K562 (cell line): ENCODE measurements at regions not wholly inside any gene's neighbourhood (a gene's known extent, or its start where the extent isn't known, plus 50 kb on each side); places are given as distances from the start of the nearest gene placed in this dataset.

Experiments used
- ATAC-seq: fragments of 200-7000 bp; cut with Tn5 transposase; 3 replicates; pipeline ENCODE4 v1.9.1; 2020; ENCODE audit warnings: moderate library complexity
- BruUV-seq: library from RNA; stranded (reverse); fragments of 400-500 nt; replicated peaks from 2 replicates; lab custom pipeline; 2021; lab: Mats Ljungman, UMichigan
- CTCF ChIA-PET: fragments of 300-600 bp; formaldehyde crosslinking; extraction: SDS; loops from one replicate; lab custom pipeline; 2021; ENCODE audit warnings: low intra/inter-chr PET ratio; lab: Yijun Ruan, JAX
- POLR2A ChIA-PET: fragments of 300-600, 350-650 bp; sonication (Branson Sonifier 250); formaldehyde crosslinking; extraction: SDS; loops from one replicate; lab custom pipeline; 2021; ENCODE audit warnings: antibody characterized with exemption, inconsistent platforms; lab: Yijun Ruan, JAX
- DNase-seq, 4 experiments: peaks; one replicate each; pipeline versions ENCODE4 v3.0.0 to v3.0.0-alpha.2; 2011 to 2018; ENCODE audit warnings: low spot score in 3 of 4, mixed read lengths in 3 of 4; ENCODE audit errors: extremely low read depth in 1 of 4
- FAIRE-seq: peaks from 2 replicates; lab custom pipeline; 2011; peaks lifted over from hg19 to GRCh38; lab: Jason Lieb, UNC
- H2AFZ ChIP-seq: 2 replicates; pipeline ENCODE4 v1.6.0; 2011; ENCODE audit warnings: low read depth, low read length, control low read depth, inconsistent platforms
- H3K27ac ChIP-seq: fragments of 200-600 bp; 3 replicates; pipeline ENCODE4 v1.8.0; 2011; ENCODE audit warnings: low read depth, mild to moderate bottlenecking, control low read depth, inconsistent platforms, low read length, moderate library complexity, mixed read lengths; ENCODE audit errors: extremely low read depth
- H3K27me3 ChIP-seq, 2 experiments: fragments of 300-600 bp in 1 of 2; 2 replicates in 1 of 2; 3 replicates in 1 of 2; pipeline versions ENCODE4 v1.6.0 to v1.8.0; 2011; ENCODE audit warnings: inconsistent platforms in 2 of 2, low read length in 2 of 2, mild to moderate bottlenecking in 1 of 2, mixed read lengths in 1 of 2, moderate library complexity in 1 of 2; ENCODE audit not compliant: control insufficient read depth in 2 of 2, insufficient read depth in 2 of 2
- H3K36me3 ChIP-seq: fragments of 300-600 bp; 3 replicates; pipeline ENCODE4 v1.8.0; 2011; ENCODE audit warnings: mild to moderate bottlenecking, low read length, inconsistent platforms; ENCODE audit not compliant: control insufficient read depth, insufficient read depth
- H3K4me1 ChIP-seq, 2 experiments: fragments of 200-600 bp in 1 of 2; replicated peaks in 1 of 2; 2 replicates in 1 of 2; 3 replicates in 1 of 2; pipeline versions ENCODE4 v1.5.1 to v1.8.0; 2011; ENCODE audit warnings: inconsistent platforms in 2 of 2, low read length in 2 of 2, mild to moderate bottlenecking in 1 of 2, mixed read lengths in 1 of 2, moderate library complexity in 1 of 2; ENCODE audit not compliant: control insufficient read depth in 2 of 2, insufficient read depth in 2 of 2
- H3K4me2 ChIP-seq: 2 replicates; pipeline ENCODE4 v1.6.1; 2011; ENCODE audit warnings: low read length, control low read depth, inconsistent platforms, mixed read lengths; ENCODE audit not compliant: insufficient read depth
- H3K4me3 ChIP-seq: fragments of 200-600 bp; sonication (generic), shearing (Covaris generic); 2 replicates; pipeline ENCODE4 v1.5.1; 2016; ENCODE audit warnings: control low read depth, inconsistent platforms
- H3K79me2 ChIP-seq: fragments of 200-600 bp; 3 replicates; pipeline ENCODE4 v1.8.0; 2011; ENCODE audit warnings: low read length, inconsistent platforms; ENCODE audit not compliant: control insufficient read depth, insufficient read depth
- H3K9ac ChIP-seq, 2 experiments: 2 replicates each; pipeline versions ENCODE4 v1.6.0 to v1.6.1; 2011; ENCODE audit warnings: low read depth in 2 of 2, low read length in 2 of 2, control low read depth in 1 of 2, inconsistent platforms in 1 of 2, mild to moderate bottlenecking in 1 of 2, mixed read lengths in 1 of 2; ENCODE audit not compliant: insufficient read depth in 1 of 2
- H3K9me1 ChIP-seq: one replicate; pipeline ENCODE4 v1.6.0; 2011; ENCODE audit warnings: inconsistent platforms, mild to moderate bottlenecking, low read length, moderate library complexity; ENCODE audit not compliant: control insufficient read depth, insufficient read depth
- H3K9me3 ChIP-seq: replicated peaks from 2 replicates; pipeline ENCODE4 v1.5.1; 2011; ENCODE audit warnings: low read depth, low read length, inconsistent platforms; ENCODE audit not compliant: control insufficient read depth, insufficient read depth
- H4K20me1 ChIP-seq: replicated peaks from 2 replicates; pipeline ENCODE4 v1.6.1; 2011; ENCODE audit warnings: low read length, inconsistent platforms, mixed read lengths; ENCODE audit not compliant: control insufficient read depth, insufficient read depth
- ATF7 ChIP-seq: fragments of 450-650 bp; IDR thresholded peaks from 2 replicates; pipeline ENCODE4 v1.7.1; 2014; ENCODE audit warnings: mild to moderate bottlenecking, moderate library complexity
- CBX2 ChIP-seq: fragments of 200-600 bp; sonication (generic); IDR thresholded peaks from one replicate; pipeline ENCODE4 v1.6.1; 2012; ENCODE audit warnings: mild to moderate bottlenecking, low read length, inconsistent platforms; ENCODE audit not compliant: insufficient read depth, poor library complexity, severe bottlenecking
- CBX5 ChIP-seq: IDR thresholded peaks from 2 replicates; pipeline ENCODE4 v1.6.1; 2014; ENCODE audit warnings: low read depth, borderline replicate concordance
- CREB3 ChIP-seq: fragments of 450-650 bp; conservative IDR thresholded peaks from 2 replicates; pipeline ENCODE4 v1.6.1; 2016; ENCODE audit warnings: missing genetic modification characterization, low read depth, mild to moderate bottlenecking, missing compliant biosample characterization, moderate library complexity
- DEAF1 ChIP-seq: fragments of 450-650 bp; formaldehyde crosslinking; IDR thresholded peaks from 2 replicates; pipeline ENCODE4 v1.4.0; 2020; ENCODE audit warnings: mild to moderate bottlenecking, moderate library complexity
- HMGXB4 ChIP-seq: sonication (generic); formaldehyde crosslinking; IDR thresholded peaks from 2 replicates; pipeline ENCODE4 v1.8.1; 2023; ENCODE audit warnings: mild to moderate bottlenecking, missing genetic modification reagents
- HOMEZ ChIP-seq: fragments of 250-450 bp; sonication (Bioruptor Pico); IDR thresholded peaks from 2 replicates; pipeline ENCODE4 v1.4.0; 2020; ENCODE audit warnings: mild to moderate bottlenecking, moderate library complexity
- NCOR1 ChIP-seq: fragments of 450-650 bp; IDR thresholded peaks from 2 replicates; pipeline ENCODE4 v1.6.1; 2016; ENCODE audit warnings: mild to moderate bottlenecking, moderate library complexity
- NFIC ChIP-seq: fragments of 450-650 bp; IDR thresholded peaks from 2 replicates; pipeline ENCODE4 v1.6.1; 2017; ENCODE audit warnings: mild to moderate bottlenecking, inconsistent platforms
- SOX6 ChIP-seq: fragments of 450-650 bp; IDR thresholded peaks from 2 replicates; pipeline ENCODE4 v1.6.1; 2014; ENCODE audit warnings: mild to moderate bottlenecking
- ZBTB12 ChIP-seq: fragments of 250-450 bp; sonication (Bioruptor Pico); IDR thresholded peaks from 2 replicates; pipeline ENCODE4 v1.4.0; 2020
- ZKSCAN3 ChIP-seq: fragments of 250-450 bp; sonication (Bioruptor Pico); IDR thresholded peaks from 2 replicates; pipeline ENCODE4 v1.4.0; 2020
- ZNF584 ChIP-seq: fragments of 200-800 bp; sonication (Bioruptor generic); IDR thresholded peaks from 2 replicates; pipeline ENCODE4 v1.6.1; 2016; ENCODE audit warnings: low read depth, mild to moderate bottlenecking, missing genetic modification characterization, missing compliant biosample characterization
- ZSCAN29 ChIP-seq: fragments of 450-650 bp; IDR thresholded peaks from 2 replicates; pipeline ENCODE4 v1.6.1; 2017
- WGBS: fragments of 100-300 bp; shearing (Covaris generic); methylation state at CpG from one replicate; pipeline ENCODE4 v1.1.6; 2016; ENCODE audit warnings: low coverage, mixed read lengths; ENCODE audit not compliant: insufficient coverage; ENCODE audit errors: missing lambda C conversion rate; 5-methylcytosine and 5-hydroxymethylcytosine counted together
- in situ Hi-C: fragments of 300-500 bp; cut with MboI; formaldehyde crosslinking; loops from 4 replicates; pipeline ENCODE4 v1.15.0; 2018; ENCODE audit warnings: inconsistent platforms, mixed read lengths
- intact Hi-C: fragments of 100-400 bp; cut with micrococcal nuclease; formaldehyde crosslinking; loops from 2 replicates; pipeline ENCODE4 v1.14.2; 2022

GRCh38 chr12:47610686-47611252 is 95.1 kb downstream of the RPAP3 start:
- in situ Hi-C loops (no loop called here), intact Hi-C loops (no loop called here)
- ChIA-PET CTCF (no interaction called here), POLR2A (no interaction called here)
- BruUV-seq: no TSS peak
- H3K79me2 ChIP-seq: no peaks in the 10 kb centered on the region
- H4K20me1 ChIP-seq: no peaks in the 10 kb centered on the region
- H3K4me3 ChIP-seq: no peak overlapping the region
- no peak overlapping the region for H3K9ac ChIP-seq
- H3K9me3 ChIP-seq: peaks cover 3% of the 10 kb centered on the region
- DNase-seq: no peak
- no peak for ATAC-seq
- no peaks in the 10 kb centered on the region for H3K9me1 ChIP-seq
- H3K27me3 ChIP-seq: no peaks in the 10 kb centered on the region
- no peak overlapping the region for H3K27ac ChIP-seq
- no peak overlapping the region for H2AFZ ChIP-seq
- peaks cover 0 to 4% of the 10 kb centered on the region in 2 experiments; a peak in 2 of 5 replicates for H3K4me1 ChIP-seq
- FAIRE-seq: no peak
- H3K4me2 ChIP-seq: no peak overlapping the region
- TF ChIP-seq ZBTB12 (CRISPR knock-in tag) (no peak), DEAF1 (no peak), CREB3 (tag) (no peak), ZKSCAN3 (CRISPR knock-in tag) (no peak), HMGXB4 (CRISPR knock-in tag) (no peak), HOMEZ (no peak), SOX6 (no peak), ZSCAN29 (no peak), NFIC (no peak), NCOR1 (no peak), CBX5 (no peak), ATF7 (no peak), ZNF584 (CRISPR knock-in tag) (no peak), CBX2 (no peak)
- H3K36me3 ChIP-seq: no peaks in the 10 kb centered on the region
- 31% methylated on average over 1 of the region's 1 CpG for WGBS
